Tongue (tissue), 1 donor: ENCODE measurements at regions not wholly inside any gene's neighbourhood (a gene's known extent, or its start where the extent isn't known, plus 50 kb on each side); places are given as distances from the start of the nearest gene placed in this dataset.
"Not testable (repeated sequence)": the region's sequence is repeated elsewhere in the genome, so short reads cannot be mapped to it uniquely, and the experiment has no call there.

Source experiments
- DNase-seq: peaks from one replicate; pipeline ENCODE4 v3.0.0-alpha.2; 2015

DNA sequence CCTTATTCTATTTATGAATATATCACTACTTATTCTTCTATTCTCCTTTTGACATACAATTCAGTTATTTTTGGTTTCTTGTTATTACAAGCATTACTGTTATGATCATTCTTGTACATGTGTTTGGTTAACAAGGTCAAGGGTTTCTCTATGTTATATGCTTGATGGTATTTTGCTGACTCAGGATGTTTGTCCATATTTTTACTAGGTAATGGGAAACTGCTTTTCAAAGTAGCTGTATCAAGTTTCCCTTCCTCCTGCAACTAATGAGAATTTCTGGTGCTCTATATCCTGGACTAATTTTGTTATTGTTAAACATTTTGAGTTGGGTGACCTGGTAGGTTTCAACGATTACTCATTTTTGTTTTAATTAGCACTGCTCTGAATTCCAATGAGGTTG is 841.0 kb downstream of the OTOL1 start:
- no peak for DNase-seq

DNA sequence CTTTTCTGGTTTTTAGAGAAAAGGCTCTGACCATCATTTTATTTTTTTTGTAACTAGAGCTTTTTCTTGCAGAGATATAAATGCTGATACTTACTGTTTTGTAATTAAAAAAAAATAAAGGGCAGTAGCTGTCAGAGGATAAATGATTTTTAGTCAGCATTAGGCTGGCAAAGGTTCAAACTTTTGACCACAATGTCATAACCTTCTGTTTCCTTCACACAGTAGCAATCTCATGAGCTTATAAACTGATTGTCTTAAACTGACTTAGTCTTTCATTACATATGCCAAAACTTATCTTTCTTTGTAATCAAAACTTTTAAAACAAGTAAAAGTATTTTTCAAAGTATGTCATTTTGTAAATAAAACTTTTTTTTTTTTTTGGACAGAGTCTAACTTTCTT is 841.9 kb downstream of the OTOL1 start:
- no peak for DNase-seq

DNA sequence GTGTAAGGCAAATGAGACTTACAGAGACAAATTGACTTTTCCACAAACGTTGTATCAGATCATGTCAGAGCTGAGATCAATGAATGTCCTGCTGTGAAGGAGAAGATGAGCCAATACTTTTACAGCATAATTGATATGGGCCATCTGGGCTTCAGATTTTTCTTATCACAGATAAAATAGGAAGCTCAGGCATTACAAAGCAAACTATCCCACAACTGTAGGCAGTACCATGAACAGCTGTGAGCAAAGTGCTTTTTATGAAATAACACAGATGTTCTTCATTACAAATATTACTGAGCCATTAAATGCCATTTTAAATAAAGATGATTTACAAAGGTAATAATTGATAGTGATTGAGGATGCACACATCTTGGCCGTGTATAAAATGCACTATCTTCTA is 852.3 kb downstream of the OTOL1 start:
- DNase-seq, result no peak

DNA sequence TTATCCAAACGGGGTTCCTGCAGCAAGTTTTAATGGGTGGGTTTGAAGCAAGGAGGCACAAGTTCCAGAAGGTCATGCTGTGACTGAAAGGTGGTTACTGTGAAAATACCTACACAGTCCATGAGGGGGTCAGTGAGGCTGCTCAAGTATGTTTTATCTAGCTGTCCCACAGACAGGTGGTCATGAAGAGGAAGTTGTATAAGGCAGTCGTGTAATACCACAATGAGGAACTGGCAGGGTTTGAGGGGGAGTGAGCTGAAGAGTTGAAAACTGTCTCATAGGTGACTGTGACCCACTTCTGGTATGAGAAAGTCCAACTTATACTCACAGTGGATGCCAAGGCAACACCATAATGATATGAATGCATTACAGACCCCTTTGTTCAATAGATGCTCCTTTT is 856.8 kb downstream of the OTOL1 start:
- DNase-seq, result no peak

DNA sequence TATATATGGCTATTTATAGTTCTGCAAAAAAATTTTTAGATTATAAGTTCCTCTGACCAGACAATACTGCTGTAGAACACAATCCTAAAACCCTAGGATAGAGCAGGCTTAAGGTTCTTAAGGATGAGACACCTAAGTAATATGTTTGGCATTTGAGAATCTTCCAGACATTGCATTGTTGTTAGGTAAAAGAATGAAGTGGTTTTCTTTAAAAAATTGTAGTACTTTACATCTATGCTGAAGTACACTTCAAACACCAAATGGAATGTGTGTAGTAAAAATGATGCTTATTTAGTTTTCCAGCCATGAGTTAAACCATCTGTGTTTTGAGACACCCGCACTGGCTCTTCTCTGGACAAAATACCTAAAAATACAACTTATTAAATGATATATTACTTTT is 857.7 kb downstream of the OTOL1 start:
- DNase-seq, result no peak

GRCh38 chr3:162365066-162365719 is 868.6 kb downstream of the OTOL1 start:
- no peak for DNase-seq

- DNase-seq, result no peak
These were observed 869.7 kb downstream of the OTOL1 start for GRCh38 chr3:162366166-162366766.

DNA sequence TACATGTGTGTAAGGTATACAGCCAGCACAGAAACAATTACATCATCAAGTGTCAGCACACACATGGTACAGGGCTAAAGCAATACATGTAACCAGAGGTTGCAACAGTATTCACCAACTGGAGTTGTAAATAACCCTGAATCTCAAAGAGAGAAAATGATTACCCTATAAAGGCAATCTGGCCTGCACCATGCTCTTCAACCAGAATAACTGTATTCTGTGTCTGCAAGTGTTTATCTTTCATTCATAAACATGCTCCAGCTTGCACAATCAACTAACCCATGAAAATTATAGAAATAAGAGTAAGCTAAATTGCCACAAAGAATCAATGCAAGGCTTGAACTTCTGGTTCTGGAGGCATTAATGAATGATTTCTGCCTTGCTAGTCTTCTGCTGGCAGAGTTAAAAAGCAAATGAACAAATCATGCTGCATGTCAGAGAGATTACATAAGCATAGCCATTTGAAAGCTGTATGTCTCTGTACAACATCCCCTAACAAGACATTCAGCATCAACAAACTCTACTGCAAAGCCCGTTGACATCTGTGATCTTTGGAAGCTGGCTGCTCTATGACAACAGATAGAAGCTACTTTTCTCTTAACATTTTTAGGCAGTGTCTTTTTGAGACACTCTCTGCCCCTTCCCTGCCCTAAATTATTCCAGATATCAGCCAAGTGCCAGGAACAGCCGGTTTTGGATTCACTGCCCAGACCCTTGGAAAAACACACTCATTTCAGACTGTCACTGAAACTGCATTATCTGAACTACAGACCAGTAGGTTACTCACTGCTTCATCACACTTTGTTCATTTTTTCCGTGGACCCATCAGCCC is 871.0 kb downstream of the OTOL1 start:
- peak; percentile 27 for DNase-seq

GRCh38 chr3:162368417-162368816 is 871.8 kb downstream of the OTOL1 start:
- peak; percentile 12 for DNase-seq

GRCh38 chr3:162369306-162369705 is 872.7 kb downstream of the OTOL1 start:
- no peak for DNase-seq

GRCh38 chr3:162370141-162370540 is 873.5 kb downstream of the OTOL1 start:
- peak; percentile 54 for DNase-seq

GRCh38 chr3:162376761-162377160 is 880.2 kb downstream of the OTOL1 start:
- DNase-seq, result no peak

DNA sequence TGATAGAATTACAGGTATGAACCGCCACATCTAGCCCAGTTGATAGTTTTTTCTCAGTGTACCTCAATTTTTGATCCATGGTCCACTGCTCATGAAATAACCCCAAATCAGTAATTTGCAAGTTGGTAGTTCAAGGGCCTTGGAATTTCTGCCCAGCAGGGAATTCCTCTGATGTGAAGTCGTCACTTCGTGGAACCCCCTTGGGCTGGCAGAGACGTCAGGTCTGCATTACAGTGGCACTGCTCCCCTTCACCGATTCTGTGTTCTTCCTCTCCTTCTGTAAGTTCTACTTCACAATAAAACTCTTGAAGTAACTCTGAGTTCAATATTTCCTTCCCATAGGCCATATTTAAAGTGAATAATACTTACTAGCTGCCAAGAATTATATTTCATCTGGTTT is 881.0 kb downstream of the OTOL1 start:
- DNase-seq, result no peak

- DNase-seq, result no peak
These were observed 888.8 kb downstream of the OTOL1 start for GRCh38 chr3:162385387-162385786.

GRCh38 chr3:162390891-162391290 is 894.3 kb downstream of the OTOL1 start:
- no peak for DNase-seq

DNA sequence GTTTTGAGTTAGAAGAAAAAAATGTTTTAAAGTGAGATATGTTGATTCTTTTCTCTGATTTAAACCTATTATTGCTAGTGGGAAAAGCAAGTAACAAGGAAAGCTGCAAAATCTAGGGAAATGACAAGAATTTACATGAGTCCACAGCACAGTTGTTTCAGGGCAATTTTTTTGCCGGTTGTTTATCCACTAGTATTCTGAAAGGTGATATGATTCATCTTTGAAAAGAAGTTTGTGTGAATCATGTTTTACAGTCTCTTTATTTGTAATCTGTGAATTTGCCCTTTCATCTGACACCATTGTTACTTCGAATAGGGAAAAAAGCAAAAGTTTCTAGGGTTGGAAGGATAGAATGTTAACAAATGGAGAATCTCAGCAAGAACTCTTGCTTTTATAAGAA is 894.7 kb downstream of the OTOL1 start:
- DNase-seq, result no peak

DNA sequence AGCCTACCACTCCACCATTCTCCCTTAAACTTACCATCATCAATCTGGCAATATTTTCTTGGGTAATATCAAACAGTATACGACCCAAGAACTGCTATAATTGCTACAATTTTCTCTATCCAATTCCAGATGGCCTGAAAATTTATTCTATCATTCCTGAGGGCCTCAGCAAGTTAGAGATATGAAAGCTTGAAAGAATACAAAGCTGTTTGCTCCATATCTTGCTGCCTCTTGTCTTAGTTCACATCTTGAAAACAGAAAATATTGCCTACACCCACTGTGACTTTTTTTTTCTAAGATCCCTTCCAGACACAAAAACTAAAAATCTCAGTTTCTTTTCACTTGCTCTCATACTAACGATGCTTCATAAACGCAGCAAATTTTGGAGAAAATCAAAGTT is 898.9 kb downstream of the OTOL1 start:
- no peak for DNase-seq

DNA sequence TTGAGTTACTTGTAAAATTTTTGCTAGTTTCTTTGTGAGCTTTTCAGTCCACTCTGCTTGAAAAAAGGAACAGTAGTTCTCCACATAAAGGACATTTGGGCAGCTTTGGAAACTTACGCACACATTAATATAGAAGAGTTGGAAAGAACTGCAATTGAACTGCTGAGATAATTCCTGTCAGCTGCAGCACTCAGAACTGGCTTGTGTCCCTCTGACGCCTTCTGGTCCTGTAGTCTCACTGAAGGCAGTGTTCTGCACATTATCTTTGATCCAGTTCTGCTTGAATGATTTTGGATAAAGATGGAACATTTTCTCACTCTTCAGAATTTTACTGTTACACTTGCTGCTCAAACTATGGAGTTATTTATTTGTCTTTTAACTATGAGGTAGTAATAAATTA is 901.9 kb downstream of the OTOL1 start:
- DNase-seq, result no peak

GRCh38 chr3:162400697-162401096 is 904.1 kb downstream of the OTOL1 start:
- DNase-seq, result no peak

DNA sequence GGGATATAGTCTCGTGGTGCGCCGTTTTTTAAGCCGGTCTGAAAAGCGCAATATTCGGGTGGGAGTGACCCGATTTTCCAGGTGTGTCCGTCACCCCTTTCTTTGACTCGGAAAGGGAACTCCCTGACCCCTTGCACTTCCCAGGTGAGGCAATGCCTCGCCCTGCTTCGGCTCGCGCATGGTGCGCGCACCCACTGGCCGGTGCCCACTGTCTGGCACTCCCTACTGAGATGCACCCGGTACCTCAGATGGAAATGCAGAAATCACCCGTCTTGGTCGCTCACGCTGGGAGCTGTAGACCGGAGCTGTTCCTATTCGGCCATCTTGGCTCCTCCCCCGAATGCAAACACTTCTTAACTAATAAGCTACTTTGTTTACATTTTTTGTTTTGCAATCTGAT is 914.9 kb downstream of the OTOL1 start:
- DNase-seq, result not testable (repeated sequence)

GRCh38 chr3:162421721-162422120 is 925.1 kb downstream of the OTOL1 start:
- no peak for DNase-seq

DNA sequence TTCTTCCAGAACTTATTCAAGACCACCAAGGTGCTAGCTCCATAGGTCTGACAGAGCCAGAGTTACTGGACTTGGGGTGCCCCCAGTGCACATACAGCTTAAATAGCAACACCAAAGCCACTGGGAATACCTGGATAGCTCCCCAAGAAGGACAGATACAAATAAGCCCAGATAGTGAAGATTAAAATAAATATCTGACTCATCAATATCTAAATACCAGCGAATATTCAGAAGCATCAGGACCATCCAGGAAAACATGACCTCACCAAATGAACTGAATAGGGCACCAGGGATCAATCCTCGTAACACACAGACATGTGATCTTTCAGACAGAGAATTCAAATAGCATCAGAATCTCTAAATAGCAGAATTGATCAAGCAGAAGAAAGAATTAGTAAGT is 931.6 kb downstream of the OTOL1 start:
- DNase-seq, result no peak

GRCh38 chr3:162435750-162436149 is 939.1 kb downstream of the OTOL1 start:
- DNase-seq, result no peak

GRCh38 chr3:162436826-162437225 is 940.2 kb downstream of the OTOL1 start:
- DNase-seq, result no peak
